Brain pericyte (primary cell): ENCODE measurements at regions not wholly inside any gene's neighbourhood (a gene's known extent, or its start where the extent isn't known, plus 50 kb on each side); places are given as distances from the start of the nearest gene placed in this dataset.
"Not testable (repeated sequence)": the region's sequence is repeated elsewhere in the genome, so short reads cannot be mapped to it uniquely, and the experiment has no call there.

Source experiments
- DNase-seq: peaks from one replicate; pipeline ENCODE4 v3.0.0-alpha.2; 2012; ENCODE audit warnings: low read depth, low spot score

GRCh38 chr1:229885568-229886495 lies 181.2 kb upstream of the GALNT2 start:
- no peak for DNase-seq

DNA sequence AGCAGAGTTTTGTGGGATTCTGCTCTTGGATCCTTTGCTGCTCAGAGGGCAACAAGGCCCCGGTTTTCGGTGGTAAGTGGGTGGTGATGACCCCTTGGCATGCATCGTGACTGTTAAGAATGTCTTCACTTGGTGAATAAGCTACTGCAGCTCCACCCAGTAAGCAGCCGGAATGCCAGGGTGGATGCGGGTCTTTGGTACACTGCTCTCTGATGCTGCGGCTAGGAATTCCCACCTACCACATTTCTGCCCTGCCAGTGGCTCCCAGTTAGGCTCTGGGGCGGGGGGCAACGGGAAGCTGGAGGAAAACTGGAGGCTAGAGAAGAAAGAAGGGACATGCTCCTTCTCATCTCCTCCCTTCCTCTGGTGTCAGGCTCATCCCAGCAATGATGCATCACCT lies 180.4 kb upstream of the GALNT2 start:
- DNase-seq, result no peak

- DNase-seq, result no peak
Observed at GRCh38 chr1:229887043-229887822, 179.8 kb upstream of the GALNT2 start.

DNA sequence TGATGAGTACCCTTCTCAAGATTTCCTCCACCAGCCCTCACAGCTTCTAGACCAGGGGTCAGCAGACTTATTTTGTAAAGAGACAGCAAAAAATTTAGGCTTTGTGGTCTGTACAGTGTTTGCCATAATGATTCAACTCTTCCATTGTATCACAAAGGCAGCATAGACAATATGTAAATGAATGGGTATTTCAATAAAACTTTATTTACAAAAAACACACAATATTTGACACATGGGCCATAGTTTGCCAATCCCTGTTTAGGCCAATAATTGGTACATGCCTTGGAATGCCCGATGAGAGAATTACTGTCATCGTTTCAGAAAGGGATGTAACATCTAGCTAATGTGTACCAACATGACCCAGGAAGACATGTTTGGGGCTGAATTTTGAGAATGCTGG lies 178.9 kb upstream of the GALNT2 start:
- DNase-seq, result no peak

GRCh38 chr1:229888561-229889001 lies 178.5 kb upstream of the GALNT2 start:
- DNase-seq, result no peak

DNA sequence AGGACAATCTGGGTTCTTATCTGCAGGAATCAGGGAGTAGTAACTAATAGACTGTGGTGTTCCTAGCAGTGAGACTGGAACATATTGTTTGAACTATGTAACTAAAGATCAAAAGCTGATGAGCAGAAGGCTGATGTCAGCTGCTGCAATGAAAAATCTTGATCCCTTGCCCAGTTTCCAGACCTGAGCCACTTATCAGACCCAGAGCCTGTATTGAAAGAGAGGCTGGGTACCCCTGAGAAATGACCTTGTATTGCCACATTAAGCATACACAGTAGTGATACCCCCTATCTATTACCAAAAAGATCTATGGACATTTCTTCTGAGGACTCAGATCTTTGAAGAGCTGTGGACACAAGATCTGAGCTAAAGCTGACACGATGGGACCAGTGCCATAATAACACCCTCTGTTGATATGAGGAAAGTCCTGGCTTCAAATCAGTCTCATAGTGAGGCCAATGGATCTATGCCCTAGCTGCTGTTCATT lies 178.0 kb upstream of the GALNT2 start:
- DNase-seq, result no peak

- DNase-seq, result no peak
Observed at GRCh38 chr1:229891227-229891626, 175.8 kb upstream of the GALNT2 start.

DNA sequence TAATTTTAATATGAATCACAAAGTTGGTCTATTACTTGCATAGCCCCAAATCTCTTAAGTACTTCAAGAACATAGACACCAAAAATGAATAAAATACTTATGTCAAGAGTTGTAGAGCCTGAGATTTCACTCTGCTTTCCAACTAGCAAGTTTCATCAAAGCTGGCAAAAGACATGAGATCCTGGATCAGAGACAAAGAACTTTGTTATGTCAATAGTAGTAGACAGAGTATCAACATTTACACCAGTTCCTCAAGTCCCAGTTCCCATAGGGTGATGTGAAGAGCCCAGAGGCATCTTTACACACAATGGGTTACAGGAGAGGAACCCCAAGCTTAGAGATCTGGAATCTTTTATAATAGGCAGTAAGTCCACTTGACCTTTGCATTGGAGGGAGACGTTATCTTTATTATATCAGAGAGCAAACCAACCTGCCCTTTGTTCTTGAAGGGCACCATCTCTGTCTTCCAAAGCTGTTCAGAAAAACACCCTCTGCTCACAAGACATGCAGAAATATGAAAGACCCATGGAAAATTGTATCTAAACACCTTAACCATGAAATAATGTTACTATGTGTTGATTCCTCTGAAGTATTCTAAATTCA lies 174.4 kb upstream of the GALNT2 start:
- no peak for DNase-seq

- no peak for DNase-seq
Observed at GRCh38 chr1:229893762-229894444, 173.1 kb upstream of the GALNT2 start.

DNA sequence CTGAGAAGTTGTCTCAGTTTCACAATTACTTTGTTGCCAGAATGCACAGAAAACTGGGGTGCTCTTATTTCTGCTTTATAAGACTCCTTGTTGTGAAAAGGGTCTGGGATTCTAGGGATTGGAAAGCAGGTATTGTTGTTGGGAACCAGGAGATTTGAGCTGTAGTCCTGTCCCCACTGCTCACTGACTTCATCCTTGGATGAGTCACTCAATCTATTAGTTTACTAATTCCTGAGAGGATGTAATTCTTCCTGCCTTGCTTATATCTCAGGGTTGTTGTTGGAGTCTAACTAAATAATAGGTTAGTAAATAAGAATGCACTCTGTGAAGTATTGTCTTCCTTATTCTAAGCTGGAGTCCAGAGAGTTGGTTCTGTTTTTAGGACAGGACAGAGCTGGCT lies 172.5 kb upstream of the GALNT2 start:
- no peak for DNase-seq

- no peak for DNase-seq
Observed at GRCh38 chr1:229895605-229896004, 171.4 kb upstream of the GALNT2 start.

GRCh38 chr1:229896306-229896705 lies 170.7 kb upstream of the GALNT2 start:
- no peak for DNase-seq

- DNase-seq, result no peak
Observed at GRCh38 chr1:229896861-229897260, 170.2 kb upstream of the GALNT2 start.

GRCh38 chr1:229897501-229897900 lies 169.5 kb upstream of the GALNT2 start:
- no peak for DNase-seq

DNA sequence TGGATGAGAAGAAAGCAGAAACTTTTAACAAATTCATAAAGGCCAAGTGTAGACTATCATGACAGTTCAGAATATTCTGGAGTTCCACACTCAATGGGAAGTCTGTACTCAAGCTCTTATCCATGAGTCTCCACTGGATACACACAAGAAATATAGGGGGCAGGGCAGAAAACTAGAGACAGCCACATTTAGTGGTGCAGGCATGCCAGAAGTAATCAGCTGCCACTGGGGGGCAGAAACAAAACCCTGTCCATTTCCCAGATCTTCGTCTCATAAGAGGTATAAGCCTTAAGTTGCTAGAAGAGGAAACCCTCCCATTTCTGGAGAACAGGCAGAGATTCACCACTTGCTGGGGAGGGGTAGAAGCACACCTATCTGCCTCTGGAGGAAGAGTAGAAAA lies 166.8 kb upstream of the GALNT2 start:
- DNase-seq, result no peak

DNA sequence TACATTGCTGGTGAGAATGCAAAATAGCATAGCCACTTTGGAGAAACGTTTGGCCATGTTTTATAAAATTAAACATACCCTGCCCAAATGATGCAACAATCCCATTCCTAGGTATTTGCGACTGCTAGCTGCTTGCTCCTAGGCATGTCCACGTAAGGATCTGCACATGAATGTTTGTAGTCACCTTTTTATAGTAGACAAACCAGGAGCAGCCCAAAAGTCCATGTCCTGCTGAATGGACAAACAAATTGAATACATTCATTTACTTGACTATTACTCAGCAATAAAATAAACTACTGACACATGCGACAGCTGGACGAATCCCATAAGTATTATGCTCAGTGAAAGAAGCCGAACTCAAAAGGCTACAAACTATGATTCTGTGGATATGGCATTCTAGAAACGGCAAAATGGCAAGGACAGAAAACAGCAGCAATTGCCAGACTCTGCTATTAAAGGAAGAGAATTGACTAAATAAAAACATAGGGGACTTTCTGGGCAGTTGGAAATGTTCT lies 161.9 kb upstream of the GALNT2 start:
- DNase-seq, result no peak

GRCh38 chr1:229905652-229906051 lies 161.4 kb upstream of the GALNT2 start:
- no peak for DNase-seq

DNA sequence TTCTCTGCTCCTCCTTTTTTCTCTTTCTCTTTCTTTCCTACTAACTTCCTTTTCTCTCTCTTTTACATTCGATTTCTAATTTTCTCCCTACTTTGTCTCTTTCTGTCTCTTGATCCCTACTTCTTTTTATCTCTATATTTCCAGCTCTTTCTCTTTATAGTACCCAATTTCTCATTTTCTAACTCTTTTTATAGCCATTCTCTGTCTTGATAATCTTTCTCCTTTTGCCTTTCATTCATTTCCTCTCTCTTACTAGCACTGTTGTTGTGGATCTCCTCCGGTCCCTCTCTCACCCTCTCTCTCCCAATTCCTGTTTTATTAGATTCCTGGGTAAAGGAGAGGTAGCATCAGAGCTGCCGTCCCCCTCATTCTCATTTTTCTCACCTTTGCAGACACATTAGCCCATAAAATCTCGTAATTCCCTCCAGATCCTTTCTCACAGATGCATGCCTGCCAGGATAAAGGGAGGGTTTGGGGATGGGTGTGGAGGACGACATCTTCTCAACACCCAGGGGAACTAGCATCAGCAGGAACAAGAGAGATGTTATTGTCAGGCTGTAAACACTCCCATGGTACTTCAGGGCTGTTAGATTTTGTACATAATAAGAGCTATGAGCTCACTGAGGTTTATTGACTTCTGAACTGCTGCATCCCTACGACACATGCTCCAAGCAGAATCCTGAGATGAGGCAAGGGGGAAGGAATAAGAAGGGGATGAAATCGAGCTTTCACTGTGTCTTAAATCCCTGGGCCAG lies 159.0 kb upstream of the GALNT2 start:
- DNase-seq, result no peak

- DNase-seq, result no peak
Observed at GRCh38 chr1:229908689-229909088, 158.3 kb upstream of the GALNT2 start.

DNA sequence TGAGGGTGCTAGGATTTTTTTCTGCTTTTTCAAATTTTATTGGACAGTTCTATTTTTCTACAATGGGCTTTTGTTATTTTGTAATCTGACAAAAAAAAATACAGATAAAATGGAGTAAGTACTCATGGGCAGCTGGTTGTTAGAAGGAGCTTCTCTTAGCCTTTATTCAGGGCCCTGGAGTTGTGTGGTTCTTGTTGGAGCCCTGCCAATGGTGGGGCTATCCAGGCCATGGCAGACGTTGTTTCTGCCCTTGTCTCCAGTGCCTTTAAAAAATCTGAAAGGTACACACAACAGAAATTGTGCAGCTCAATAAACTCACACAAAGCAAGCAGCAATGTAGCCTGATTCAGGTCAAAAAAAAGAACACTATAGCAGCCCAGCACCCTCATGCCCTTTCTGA lies 153.5 kb upstream of the GALNT2 start:
- no peak for DNase-seq

DNA sequence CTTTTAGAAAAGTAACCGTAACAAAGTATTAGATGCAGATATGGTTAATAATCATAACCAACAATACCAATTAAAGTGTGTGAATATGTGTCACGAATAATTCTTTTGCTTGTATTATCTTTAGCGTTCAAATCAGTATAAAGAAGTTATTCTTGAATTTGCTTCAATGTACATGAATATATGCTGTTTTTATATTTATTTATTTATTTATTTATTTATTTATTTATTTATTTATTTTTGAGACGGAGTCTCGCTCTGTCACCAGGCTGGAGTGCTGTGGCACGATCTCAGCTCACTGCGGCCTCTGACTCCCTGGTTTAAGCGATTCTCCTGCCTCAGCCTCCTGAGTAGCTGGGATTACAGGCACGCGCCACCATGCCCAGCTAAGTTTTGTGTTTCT lies 147.6 kb upstream of the GALNT2 start:
- not testable (repeated sequence) for DNase-seq
